ENCODE measurements at regions not wholly inside any gene's neighbourhood (a gene's known extent, or its start where the extent isn't known, plus 50 kb on each side); places are given as distances from the start of the nearest gene placed in this dataset.
"Not testable (repeated sequence)": the region's sequence is repeated elsewhere in the genome, so short reads cannot be mapped to it uniquely, and the experiment has no call there.

GRCh38 chr4:53716011-53716410 lies 124.7 kb upstream of the LNX1 start:
- H3K4me1 Mint-ChIP-seq, result no peaks in the 10 kb centered on the region
- no peaks in the 10 kb centered on the region for H3K36me3 Mint-ChIP-seq
- H3K27ac Mint-ChIP-seq, result no peak overlapping the region
- DNase-seq (ENCODE audit: low spot score in 2 of 2) (no peak), ATAC-seq (no peak)
- H3K9me3 Mint-ChIP-seq, result no peaks in the 10 kb centered on the region
- no peak overlapping the region for H3K4me3 Mint-ChIP-seq

- no peak for ATAC-seq
- H3K27ac Mint-ChIP-seq, result no peak overlapping the region
- DNase-seq (ENCODE audit: low spot score in 2 of 2), result no peak
- H3K4me3 Mint-ChIP-seq, result no peak overlapping the region
- H3K4me1 Mint-ChIP-seq, result no peaks in the 10 kb centered on the region
- H3K36me3 Mint-ChIP-seq, result no peaks in the 10 kb centered on the region
- no peaks in the 10 kb centered on the region for H3K9me3 Mint-ChIP-seq
Measured at GRCh38 chr4:53714236-53715140, 123.2 kb upstream of the LNX1 start.

- Mint-ChIP-seq H3K4me1 (no peaks in the 10 kb centered on the region), H3K9me3 (no peaks in the 10 kb centered on the region), H3K27ac (no peak overlapping the region), H3K4me3 (no peak overlapping the region), H3K36me3 (no peaks in the 10 kb centered on the region)
- no peak for ATAC-seq
- DNase-seq (ENCODE audit: low spot score in 2 of 2), result no peak
Measured at GRCh38 chr4:53713767-53714166, 122.5 kb upstream of the LNX1 start.

- ATAC-seq (no peak), DNase-seq (ENCODE audit: low spot score in 2 of 2) (no peak)
- Mint-ChIP-seq H3K27ac (no peak overlapping the region), H3K36me3 (no peaks in the 10 kb centered on the region), H3K4me1 (no peaks in the 10 kb centered on the region), H3K4me3 (no peak overlapping the region), H3K9me3 (no peaks in the 10 kb centered on the region)
Measured at GRCh38 chr4:53713296-53713695, 122.0 kb upstream of the LNX1 start.

GRCh38 chr4:53712408-53713020 lies 121.2 kb upstream of the LNX1 start:
- H3K9me3 Mint-ChIP-seq, result no peaks in the 10 kb centered on the region
- H3K27ac Mint-ChIP-seq, result no peak overlapping the region
- DNase-seq (ENCODE audit: low spot score in 2 of 2) (no peak), ATAC-seq (no peak)
- no peak overlapping the region for H3K4me3 Mint-ChIP-seq
- H3K4me1 Mint-ChIP-seq, result no peaks in the 10 kb centered on the region
- H3K36me3 Mint-ChIP-seq, result no peaks in the 10 kb centered on the region

- H3K4me1 Mint-ChIP-seq, result no peaks in the 10 kb centered on the region
- no peaks in the 10 kb centered on the region for H3K36me3 Mint-ChIP-seq
- ATAC-seq, result no peak
- no peak overlapping the region for H3K27ac Mint-ChIP-seq
- DNase-seq (ENCODE audit: low spot score in 2 of 2), result no peak
- H3K4me3 Mint-ChIP-seq, result no peak overlapping the region
- no peaks in the 10 kb centered on the region for H3K9me3 Mint-ChIP-seq
Measured at GRCh38 chr4:53711926-53712325, 120.6 kb upstream of the LNX1 start.

- Mint-ChIP-seq H3K4me3 (no peak overlapping the region), H3K4me1 (no peaks in the 10 kb centered on the region), H3K9me3 (no peaks in the 10 kb centered on the region), H3K36me3 (no peaks in the 10 kb centered on the region), H3K27ac (no peak overlapping the region)
- DNase-seq (ENCODE audit: low spot score in 2 of 2) (no peak), ATAC-seq (no peak)
Measured at GRCh38 chr4:53709693-53710092, 118.4 kb upstream of the LNX1 start.

GRCh38 chr4:53707491-53707890 lies 116.2 kb upstream of the LNX1 start:
- Mint-ChIP-seq H3K4me1 (peaks cover 9% of the 10 kb centered on the region), H3K4me3 (no peak overlapping the region), H3K9me3 (peaks cover 2% of the 10 kb centered on the region), H3K36me3 (no peaks in the 10 kb centered on the region), H3K27ac (no peak overlapping the region)
- ATAC-seq, result no peak
- DNase-seq (ENCODE audit: low spot score in 2 of 2), result no peak

GRCh38 chr4:53706422-53707032 lies 115.2 kb upstream of the LNX1 start:
- ATAC-seq (no peak), DNase-seq (ENCODE audit: low spot score in 2 of 2) (no peak)
- H3K36me3 Mint-ChIP-seq, result no peaks in the 10 kb centered on the region
- H3K4me3 Mint-ChIP-seq, result no peak overlapping the region
- H3K27ac Mint-ChIP-seq, result no peak overlapping the region
- H3K4me1 Mint-ChIP-seq, result peaks cover 13% of the 10 kb centered on the region
- peaks cover 2% of the 10 kb centered on the region for H3K9me3 Mint-ChIP-seq

GRCh38 chr4:53705972-53706371 lies 114.7 kb upstream of the LNX1 start:
- H3K36me3 Mint-ChIP-seq, result no peaks in the 10 kb centered on the region
- peaks cover 2% of the 10 kb centered on the region for H3K9me3 Mint-ChIP-seq
- DNase-seq (ENCODE audit: low spot score in 2 of 2) (no peak), ATAC-seq (no peak)
- H3K4me3 Mint-ChIP-seq, result no peak overlapping the region
- peaks cover 13% of the 10 kb centered on the region for H3K4me1 Mint-ChIP-seq
- H3K27ac Mint-ChIP-seq, result no peak overlapping the region

GRCh38 chr4:53705151-53705764 lies 114.0 kb upstream of the LNX1 start:
- peaks cover 13% of the 10 kb centered on the region for H3K4me1 Mint-ChIP-seq
- H3K9me3 Mint-ChIP-seq, result peaks cover 2% of the 10 kb centered on the region
- H3K36me3 Mint-ChIP-seq, result no peaks in the 10 kb centered on the region
- ATAC-seq, result no peak
- no peak overlapping the region for H3K4me3 Mint-ChIP-seq
- DNase-seq (ENCODE audit: low spot score in 2 of 2), result no peak
- no peak overlapping the region for H3K27ac Mint-ChIP-seq

- H3K36me3 Mint-ChIP-seq, result no peaks in the 10 kb centered on the region
- peaks cover 2% of the 10 kb centered on the region for H3K9me3 Mint-ChIP-seq
- DNase-seq (ENCODE audit: low spot score in 2 of 2) (no peak), ATAC-seq (no peak)
- peaks cover 13% of the 10 kb centered on the region for H3K4me1 Mint-ChIP-seq
- no peak overlapping the region for H3K27ac Mint-ChIP-seq
- H3K4me3 Mint-ChIP-seq, result no peak overlapping the region
Measured at GRCh38 chr4:53704329-53704728, 113.0 kb upstream of the LNX1 start.

GRCh38 chr4:53703267-53703655 lies 112.0 kb upstream of the LNX1 start:
- Mint-ChIP-seq H3K9me3 (peaks cover 2% of the 10 kb centered on the region), H3K4me1 (peaks cover 13% of the 10 kb centered on the region), H3K4me3 (peak overlapping the region; percentile 39), H3K36me3 (no peaks in the 10 kb centered on the region), H3K27ac (no peak overlapping the region)
- DNase-seq (ENCODE audit: low spot score in 2 of 2) (no peak), ATAC-seq (no peak)

GRCh38 chr4:53702334-53703266 lies 111.3 kb upstream of the LNX1 start:
- ATAC-seq (peak; percentile 31), DNase-seq (ENCODE audit: low spot score in 2 of 2) (no peak)
- H3K4me3 Mint-ChIP-seq, result peak overlapping the region; percentile 39
- peaks cover 13% of the 10 kb centered on the region for H3K4me1 Mint-ChIP-seq
- no peaks in the 10 kb centered on the region for H3K36me3 Mint-ChIP-seq
- H3K27ac Mint-ChIP-seq, result no peak overlapping the region
- peaks cover 2% of the 10 kb centered on the region for H3K9me3 Mint-ChIP-seq

- not testable (repeated sequence) for ATAC-seq; H3K4me3 Mint-ChIP-seq; DNase-seq (ENCODE audit: low spot score in 2 of 2); H3K36me3 Mint-ChIP-seq; H3K27ac Mint-ChIP-seq; H3K9me3 Mint-ChIP-seq
- peaks cover 13% of the 10 kb centered on the region for H3K4me1 Mint-ChIP-seq
Measured at GRCh38 chr4:53701260-53701659, 110.0 kb upstream of the LNX1 start.
